ENCODE measurements at regions not wholly inside any gene's neighbourhood (a gene's known extent, or its start where the extent isn't known, plus 50 kb on each side); places are given as distances from the start of the nearest gene placed in this dataset.

- H3K36me3 ChIP-seq (ENCODE audit: control insufficient read depth in 2 of 2, insufficient read depth in 1 of 2, low read length in 2 of 2) = no peaks in the 10 kb centered on the region
- POLR2A ChIA-PET = no interaction called here
- CTCF ChIA-PET = no interaction called here
- H3K4me1 ChIP-seq (ENCODE audit: control insufficient read depth, insufficient read depth, low read length) = no peaks in the 10 kb centered on the region
- no peak for TF ChIP-seq ZNF155 (tag by site-specific recombination; IDR thresholded peaks at IDR 0.05)
- no peak for TF ChIP-seq ZNF830 (tag by site-specific recombination; IDR thresholded peaks at IDR 0.05; ENCODE audit: low read depth)
- no peak for TF ChIP-seq ZNF19 (tag by site-specific recombination; IDR thresholded peaks at IDR 0.05; ENCODE audit: low read depth)
- no peak for TF ChIP-seq ZNF37A (tag by site-specific recombination; IDR thresholded peaks at IDR 0.05)
- TF ChIP-seq ZNF24 (tag by site-specific recombination; IDR thresholded peaks at IDR 0.05) = no peak
- TF ChIP-seq ZNF280D (tag by site-specific recombination; IDR thresholded peaks at IDR 0.05) = no peak
- TF ChIP-seq REPIN1 (tag by site-specific recombination; IDR thresholded peaks at IDR 0.05; ENCODE audit: low read depth) = no peak
- no peak for TF ChIP-seq SCRT1 (tag by site-specific recombination; IDR thresholded peaks at IDR 0.05; ENCODE audit: borderline replicate concordance)
- no peak for TF ChIP-seq ZFP41 (tag by site-specific recombination; IDR thresholded peaks at IDR 0.05; ENCODE audit: borderline replicate concordance)
- no peak for TF ChIP-seq ZNF214 (tag by site-specific recombination; IDR thresholded peaks at IDR 0.05; ENCODE audit: borderline replicate concordance)
- H3K4me3 ChIP-seq (ENCODE audit: low read depth, low read length) = no peak overlapping the region
- no peaks in the 10 kb centered on the region; the same call in 1 of the 2 replicates for H3K9me3 ChIP-seq (ENCODE audit: control insufficient read depth, insufficient read depth, low read depth, low read length)
- no peak overlapping the region for H3K27ac ChIP-seq (ENCODE audit: extremely low read depth, low read depth, low read length)
Observed at GRCh38 chr18:67145586-67146292, 370.8 kb downstream of the DSEL start.

GRCh38 chr18:67144329-67144728, 372.2 kb downstream of the DSEL start:
- H3K4me1 ChIP-seq (ENCODE audit: control insufficient read depth, insufficient read depth, low read length) = no peaks in the 10 kb centered on the region
- no peaks in the 10 kb centered on the region; the same call in 1 of the 2 replicates for H3K9me3 ChIP-seq (ENCODE audit: control insufficient read depth, insufficient read depth, low read depth, low read length)
- no peak overlapping the region for H3K4me3 ChIP-seq (ENCODE audit: low read depth, low read length)
- H3K36me3 ChIP-seq (ENCODE audit: control insufficient read depth in 2 of 2, insufficient read depth in 1 of 2, low read length in 2 of 2) = no peaks in the 10 kb centered on the region
- ChIA-PET CTCF (no interaction called here), POLR2A (no interaction called here)
- H3K27ac ChIP-seq (ENCODE audit: extremely low read depth, low read depth, low read length) = no peak overlapping the region
- TF ChIP-seq ZNF645 (tag by site-specific recombination; IDR thresholded peaks at IDR 0.05) = no peak
- no peak for TF ChIP-seq ZNF10 (tag by site-specific recombination; IDR thresholded peaks at IDR 0.05)
- no peak for TF ChIP-seq ZNF140 (tag by site-specific recombination; IDR thresholded peaks at IDR 0.05)
- TF ChIP-seq ZXDB (tag by site-specific recombination; IDR thresholded peaks at IDR 0.05) = no peak

- H3K27ac ChIP-seq (ENCODE audit: extremely low read depth, low read depth, low read length) = no peak overlapping the region
- CTCF ChIA-PET = no interaction called here
- H3K4me1 ChIP-seq (ENCODE audit: control insufficient read depth, insufficient read depth, low read length) = no peaks in the 10 kb centered on the region
- no peak overlapping the region for H3K4me3 ChIP-seq (ENCODE audit: low read depth, low read length)
- POLR2A ChIA-PET = no interaction called here
- H3K36me3 ChIP-seq (ENCODE audit: control insufficient read depth in 2 of 2, insufficient read depth in 1 of 2, low read length in 2 of 2) = no peaks in the 10 kb centered on the region
- H3K9me3 ChIP-seq (ENCODE audit: control insufficient read depth, insufficient read depth, low read depth, low read length) = no peaks in the 10 kb centered on the region; the same call in 1 of the 2 replicates
- TF ChIP-seq ZNF585B (tag by site-specific recombination; IDR thresholded peaks at IDR 0.05) (no peak), ZBTB1 (tag by site-specific recombination; IDR thresholded peaks at IDR 0.05) (no peak), ZNF548 (tag by site-specific recombination; IDR thresholded peaks at IDR 0.05) (no peak), ZNF157 (tag by site-specific recombination; IDR thresholded peaks at IDR 0.05) (no peak), SCRT2 (tag by site-specific recombination; IDR thresholded peaks at IDR 0.05) (no peak), ZNF610 (tag by site-specific recombination; IDR thresholded peaks at IDR 0.05; ENCODE audit: borderline replicate concordance) (no peak), ZFP3 (tag by site-specific recombination; IDR thresholded peaks at IDR 0.05; ENCODE audit: low read depth) (no peak), ZNF292 (tag by site-specific recombination; IDR thresholded peaks at IDR 0.05; ENCODE audit: borderline replicate concordance, low read depth) (no peak), ZNF350 (tag by site-specific recombination; IDR thresholded peaks at IDR 0.05) (no peak), ZNF202 (tag by site-specific recombination; IDR thresholded peaks at IDR 0.05; ENCODE audit: borderline replicate concordance) (no peak)
Observed at GRCh38 chr18:67143028-67143427, 373.5 kb downstream of the DSEL start.
